Left ventricle myocardium inferior (tissue), 1 donor: ENCODE measurements at regions not wholly inside any gene's neighbourhood (a gene's known extent, or its start where the extent isn't known, plus 50 kb on each side); places are given as distances from the start of the nearest gene placed in this dataset.

ENCODE experiments used
- DNase-seq: peaks from one replicate; pipeline ENCODE4 v3.0.0-alpha.2; 2020
- H3K27ac ChIP-seq: fragments of 200-600 bp; replicated peaks from 2 replicates; pipeline ENCODE4 v1.8.0; 2021
- H3K27me3 ChIP-seq: fragments of 200-600 bp; 2 replicates; pipeline ENCODE4 v1.8.0; 2021; ENCODE audit warnings: low read depth
- H3K36me3 ChIP-seq: fragments of 200-600 bp; 2 replicates; pipeline ENCODE4 v1.8.0; 2021
- H3K4me1 ChIP-seq: fragments of 200-600 bp; 2 replicates; pipeline ENCODE4 v1.8.0; 2021
- H3K4me3 ChIP-seq: fragments of 200-600 bp; 2 replicates; pipeline ENCODE4 v1.8.0; 2021; ENCODE audit warnings: mild to moderate bottlenecking, moderate library complexity
- H3K9me3 ChIP-seq: fragments of 200-600 bp; replicated peaks from 2 replicates; pipeline ENCODE4 v1.8.0; 2021
- intact Hi-C: fragments of 100-400 bp; cut with micrococcal nuclease; formaldehyde crosslinking; loops from one replicate; pipeline ENCODE4 v1.11.0; 2022
- TF ChIP-seq, protein P1 (sequence below): fragments of 200-600 bp; IDR thresholded peaks from 2 replicates; pipeline ENCODE4 v1.8.0; 2021; ENCODE audit warnings: antibody characterized with exemption, mild to moderate bottlenecking, borderline replicate concordance
- donor health status: DM: no; HTN: yes; CAD: no; lungs with severe emphysema.

DNA sequence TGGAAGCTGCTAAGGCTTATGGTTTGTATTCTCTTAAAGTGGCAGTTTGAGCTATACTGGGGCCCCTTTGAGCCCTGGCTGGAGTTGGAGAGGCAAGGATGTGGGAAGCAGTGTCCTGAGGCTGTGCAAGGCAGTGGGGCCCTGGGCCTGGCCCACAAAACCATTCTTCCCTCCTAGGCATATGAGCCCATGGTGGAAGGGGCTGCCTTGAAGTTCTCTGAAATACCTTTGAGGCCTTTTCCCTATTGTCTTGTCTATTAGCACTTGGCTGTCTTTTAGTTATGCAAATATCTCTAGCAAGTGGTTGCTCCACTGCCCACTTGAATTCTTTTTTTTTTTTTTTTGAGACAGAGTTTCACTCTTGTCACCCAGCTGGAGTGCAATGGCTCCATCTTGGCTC, 119.2 kb downstream of the PCTP start:
- H3K9me3 ChIP-seq = no peaks in the 10 kb centered on the region
- no peaks in the 10 kb centered on the region for H3K36me3 ChIP-seq
- H3K4me3 ChIP-seq = no peak overlapping the region
- no peaks in the 10 kb centered on the region for H3K27me3 ChIP-seq
- no peaks in the 10 kb centered on the region for H3K4me1 ChIP-seq
- H3K27ac ChIP-seq = no peak overlapping the region
- intact Hi-C loops = no loop called here
- TF ChIP-seq, protein P1, sequence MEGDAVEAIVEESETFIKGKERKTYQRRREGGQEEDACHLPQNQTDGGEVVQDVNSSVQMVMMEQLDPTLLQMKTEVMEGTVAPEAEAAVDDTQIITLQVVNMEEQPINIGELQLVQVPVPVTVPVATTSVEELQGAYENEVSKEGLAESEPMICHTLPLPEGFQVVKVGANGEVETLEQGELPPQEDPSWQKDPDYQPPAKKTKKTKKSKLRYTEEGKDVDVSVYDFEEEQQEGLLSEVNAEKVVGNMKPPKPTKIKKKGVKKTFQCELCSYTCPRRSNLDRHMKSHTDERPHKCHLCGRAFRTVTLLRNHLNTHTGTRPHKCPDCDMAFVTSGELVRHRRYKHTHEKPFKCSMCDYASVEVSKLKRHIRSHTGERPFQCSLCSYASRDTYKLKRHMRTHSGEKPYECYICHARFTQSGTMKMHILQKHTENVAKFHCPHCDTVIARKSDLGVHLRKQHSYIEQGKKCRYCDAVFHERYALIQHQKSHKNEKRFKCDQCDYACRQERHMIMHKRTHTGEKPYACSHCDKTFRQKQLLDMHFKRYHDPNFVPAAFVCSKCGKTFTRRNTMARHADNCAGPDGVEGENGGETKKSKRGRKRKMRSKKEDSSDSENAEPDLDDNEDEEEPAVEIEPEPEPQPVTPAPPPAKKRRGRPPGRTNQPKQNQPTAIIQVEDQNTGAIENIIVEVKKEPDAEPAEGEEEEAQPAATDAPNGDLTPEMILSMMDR = no peak
- DNase-seq = no peak

DNA sequence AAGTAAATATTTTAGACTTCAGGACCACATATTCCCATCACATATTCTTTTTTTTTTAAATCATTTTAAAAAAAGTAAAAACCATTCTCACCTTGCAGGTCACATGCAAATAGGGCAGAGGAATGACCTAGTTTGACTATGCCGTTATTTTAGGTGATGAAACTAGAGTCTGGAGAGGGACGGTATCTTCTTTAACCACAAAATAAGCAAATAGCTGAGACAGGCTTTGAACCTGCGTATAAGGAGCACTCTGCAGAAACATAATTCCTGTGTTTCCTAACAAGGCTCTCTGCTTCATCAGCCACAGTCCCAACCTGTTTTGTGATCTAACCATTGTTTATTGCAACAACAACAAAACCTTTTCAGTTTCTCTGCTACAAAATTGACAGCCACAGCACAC, 121.5 kb downstream of the PCTP start:
- TF ChIP-seq, protein P1 = no peak
- intact Hi-C loops = no loop called here
- H3K9me3 ChIP-seq = no peaks in the 10 kb centered on the region

DNA sequence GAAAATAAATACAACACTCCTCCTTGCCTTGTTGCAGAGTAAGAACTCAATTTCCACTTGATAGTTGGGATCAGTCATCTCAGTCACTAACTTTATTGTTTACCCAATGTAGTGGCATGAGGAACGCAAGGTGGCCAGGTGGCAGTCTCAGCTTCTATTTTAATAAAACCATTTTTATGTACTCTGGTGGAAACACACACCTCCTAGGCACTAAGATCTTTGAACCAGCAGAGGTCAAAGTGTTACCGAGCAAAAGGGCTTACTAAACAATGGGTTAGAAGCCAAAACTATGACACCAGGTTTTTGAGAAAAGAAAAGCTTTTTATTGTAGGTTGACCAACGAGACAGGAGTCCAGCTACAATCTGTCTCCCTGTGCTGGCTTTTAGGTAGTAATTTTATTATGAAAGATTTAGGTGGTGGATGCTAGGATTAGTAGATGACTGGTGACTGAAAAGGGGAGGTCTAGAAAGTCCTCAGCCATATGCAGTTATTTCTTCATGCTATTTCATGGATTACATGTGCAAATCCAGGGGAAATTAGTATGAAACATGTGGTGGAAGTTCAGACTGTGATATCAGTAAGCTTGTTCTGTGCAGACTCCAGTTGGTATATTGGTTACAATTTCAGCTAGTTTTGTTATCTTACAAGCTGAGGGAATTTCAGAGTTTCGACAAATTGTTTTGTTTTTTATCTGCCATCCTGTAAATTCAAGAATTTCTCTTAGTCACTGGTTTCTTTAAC, 122.3 kb downstream of the PCTP start:
- intact Hi-C loops = no loop called here
- Histone ChIP-seq H3K9me3 (no peaks in the 10 kb centered on the region), H3K4me3 (no peak overlapping the region), H3K27ac (no peak overlapping the region), H3K27me3 (no peaks in the 10 kb centered on the region), H3K4me1 (no peaks in the 10 kb centered on the region), H3K36me3 (no peaks in the 10 kb centered on the region)
- TF ChIP-seq, protein P1 = no peak
- no peak for DNase-seq

More for the DNA sequence above, 121.5 kb downstream of the PCTP start:
- DNase-seq = no peak
- no peak overlapping the region for H3K4me3 ChIP-seq
- H3K36me3 ChIP-seq = no peaks in the 10 kb centered on the region
- H3K27ac ChIP-seq = no peak overlapping the region
- no peaks in the 10 kb centered on the region for H3K27me3 ChIP-seq
- H3K4me1 ChIP-seq = no peaks in the 10 kb centered on the region

DNA sequence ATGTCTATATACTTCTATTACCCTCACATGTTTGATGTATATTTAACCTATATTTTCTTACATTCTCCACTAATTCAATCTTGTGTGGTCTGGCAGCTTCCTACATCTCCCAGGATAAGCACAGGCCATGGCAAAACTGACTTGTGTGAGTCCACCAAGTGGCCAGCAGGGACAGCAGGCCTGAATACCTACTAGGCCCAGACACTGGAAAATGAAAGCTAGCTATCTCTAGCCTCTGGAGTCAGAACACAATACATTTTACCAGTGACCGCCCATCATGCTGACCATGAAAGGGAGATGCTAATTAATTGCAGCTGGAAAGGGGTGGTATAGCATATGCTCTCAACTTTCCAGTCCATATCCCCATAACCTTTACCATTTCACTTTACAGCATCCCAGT, 132.3 kb downstream of the PCTP start:
- intact Hi-C loops = no loop called here
- Histone ChIP-seq H3K36me3 (no peaks in the 10 kb centered on the region), H3K9me3 (no peaks in the 10 kb centered on the region), H3K27ac (no peak overlapping the region), H3K27me3 (no peaks in the 10 kb centered on the region), H3K4me3 (no peak overlapping the region), H3K4me1 (no peaks in the 10 kb centered on the region)
- TF ChIP-seq, protein P1 = no peak
- DNase-seq = no peak

DNA sequence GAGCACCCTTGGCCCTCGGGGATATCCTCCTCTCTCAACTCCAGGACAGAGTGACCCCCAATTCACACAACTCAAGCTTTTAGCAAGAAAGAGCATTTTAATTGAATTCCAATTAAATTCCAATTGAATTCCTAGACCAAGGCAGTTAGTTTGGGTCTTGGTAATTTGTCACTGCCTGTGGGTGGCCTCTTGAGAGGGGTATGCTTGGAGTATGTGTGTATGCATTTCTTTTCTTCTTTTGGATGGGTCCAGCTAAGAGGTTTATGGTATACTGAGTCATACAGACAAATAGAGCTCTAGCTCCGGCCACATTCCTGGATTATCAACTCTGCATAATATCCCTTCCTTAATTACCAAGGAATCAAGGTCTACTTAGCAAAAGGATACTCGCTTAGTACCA, 136.7 kb downstream of the PCTP start:
- DNase-seq = no peak
- Histone ChIP-seq H3K4me3 (no peak overlapping the region), H3K4me1 (no peaks in the 10 kb centered on the region), H3K27me3 (peaks cover 5% of the 10 kb centered on the region), H3K36me3 (no peaks in the 10 kb centered on the region), H3K27ac (no peak overlapping the region), H3K9me3 (no peaks in the 10 kb centered on the region)
- intact Hi-C loops = no loop called here
- TF ChIP-seq, protein P1 = no peak
